ENCODE measurements at regions not wholly inside any gene's neighbourhood (a gene's known extent, or its start where the extent isn't known, plus 50 kb on each side); places are given as distances from the start of the nearest gene placed in this dataset.

GRCh38 chr4:59823311-59823710 is 1376.8 kb upstream of the ADGRL3 start:
- TF ChIP-seq, protein P1, sequence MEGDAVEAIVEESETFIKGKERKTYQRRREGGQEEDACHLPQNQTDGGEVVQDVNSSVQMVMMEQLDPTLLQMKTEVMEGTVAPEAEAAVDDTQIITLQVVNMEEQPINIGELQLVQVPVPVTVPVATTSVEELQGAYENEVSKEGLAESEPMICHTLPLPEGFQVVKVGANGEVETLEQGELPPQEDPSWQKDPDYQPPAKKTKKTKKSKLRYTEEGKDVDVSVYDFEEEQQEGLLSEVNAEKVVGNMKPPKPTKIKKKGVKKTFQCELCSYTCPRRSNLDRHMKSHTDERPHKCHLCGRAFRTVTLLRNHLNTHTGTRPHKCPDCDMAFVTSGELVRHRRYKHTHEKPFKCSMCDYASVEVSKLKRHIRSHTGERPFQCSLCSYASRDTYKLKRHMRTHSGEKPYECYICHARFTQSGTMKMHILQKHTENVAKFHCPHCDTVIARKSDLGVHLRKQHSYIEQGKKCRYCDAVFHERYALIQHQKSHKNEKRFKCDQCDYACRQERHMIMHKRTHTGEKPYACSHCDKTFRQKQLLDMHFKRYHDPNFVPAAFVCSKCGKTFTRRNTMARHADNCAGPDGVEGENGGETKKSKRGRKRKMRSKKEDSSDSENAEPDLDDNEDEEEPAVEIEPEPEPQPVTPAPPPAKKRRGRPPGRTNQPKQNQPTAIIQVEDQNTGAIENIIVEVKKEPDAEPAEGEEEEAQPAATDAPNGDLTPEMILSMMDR (IDR thresholded peaks at IDR 0.05) = no peak
- no peak for TF ChIP-seq POLR2A (IDR thresholded peaks at IDR 0.05)

Measured in tibial nerve (tissue), 3 donors.